IPS DF 6.9 (cell line): ENCODE measurements at regions not wholly inside any gene's neighbourhood (a gene's known extent, or its start where the extent isn't known, plus 50 kb on each side); places are given as distances from the start of the nearest gene placed in this dataset.
"Not testable (repeated sequence)": the region's sequence is repeated elsewhere in the genome, so short reads cannot be mapped to it uniquely, and the experiment has no call there.

Experiments used
- DNase-seq: peaks from one replicate; pipeline ENCODE4 v3.0.0-alpha.2; 2013; ENCODE audit warnings: low read depth, low spot score
- H3K27ac ChIP-seq: one replicate; pipeline ENCODE4 v1.5.1; 2013; ENCODE audit warnings: low read length, control low read depth
- H3K27me3 ChIP-seq: 2 replicates; pipeline ENCODE4 v1.6.1; 2013; ENCODE audit warnings: mild to moderate bottlenecking, low read length; ENCODE audit not compliant: control insufficient read depth, insufficient read depth
- H3K36me3 ChIP-seq: 2 replicates; pipeline ENCODE4 v1.6.1; 2013; ENCODE audit warnings: low read length; ENCODE audit not compliant: control insufficient read depth, insufficient read depth
- H3K4me1 ChIP-seq: 2 replicates; pipeline ENCODE4 v1.6.1; 2013; ENCODE audit warnings: low read length; ENCODE audit not compliant: control insufficient read depth, insufficient read depth
- H3K4me3 ChIP-seq: 2 replicates; pipeline ENCODE4 v1.5.1; 2013; ENCODE audit warnings: mild to moderate bottlenecking, low read length
- H3K9me3 ChIP-seq: 2 replicates; pipeline ENCODE4 v1.6.1; 2013; ENCODE audit warnings: low read length, inconsistent platforms; ENCODE audit not compliant: control insufficient read depth, insufficient read depth
- WGBS: extraction: QIAGEN DNeasy Blood & Tissue Kit; methylation state at CpG from one replicate; pipeline ENCODE4 v1.1.7; 2013; ENCODE audit warnings: mixed read lengths, missing lambda C conversion rate; ENCODE audit not compliant: insufficient read length, insufficient coverage; 5-methylcytosine and 5-hydroxymethylcytosine counted together

DNA sequence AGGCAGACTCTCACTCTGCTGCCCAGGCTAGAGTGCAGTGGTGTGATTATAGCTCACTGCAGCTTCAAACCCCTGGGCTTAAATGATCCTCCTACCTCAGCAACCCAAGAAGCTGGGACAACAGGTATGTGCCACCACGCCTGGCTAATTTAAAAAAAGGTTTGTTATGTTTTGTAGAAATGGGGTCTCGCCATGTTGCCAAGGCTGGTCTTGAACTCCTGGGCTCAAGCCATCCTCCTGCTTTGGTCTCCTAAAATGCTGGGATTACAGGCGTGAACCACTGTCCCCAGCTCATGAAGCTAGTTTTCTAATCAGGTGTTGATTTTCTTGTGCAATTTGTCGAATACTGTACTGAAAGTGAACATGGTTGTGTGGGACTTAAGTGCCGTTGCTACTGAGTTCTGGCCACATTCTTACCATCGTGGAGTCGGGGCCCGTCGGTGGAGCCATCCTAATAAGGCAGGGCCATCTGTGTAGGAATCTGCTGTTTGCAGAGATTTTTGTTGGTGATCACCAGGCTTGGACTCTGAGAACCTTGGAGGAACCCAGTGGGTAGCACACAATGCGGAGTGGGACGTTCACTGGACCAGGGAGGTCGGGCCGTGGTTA is 193.2 kb downstream of the GOLGA6L6 start:
- Histone ChIP-seq H3K9me3 (peaks cover 63% of the 10 kb centered on the region), H3K27ac (no peak overlapping the region), H3K4me3 (no peak overlapping the region), H3K36me3 (no peaks in the 10 kb centered on the region; the same call in 1 of the 2 replicates), H3K27me3 (no peaks in the 10 kb centered on the region), H3K4me1 (no peaks in the 10 kb centered on the region; the same call in 1 of the 2 replicates)
- no peak for DNase-seq
- WGBS = no CpG with 5 or more reads among the region's 13 CpGs

DNA sequence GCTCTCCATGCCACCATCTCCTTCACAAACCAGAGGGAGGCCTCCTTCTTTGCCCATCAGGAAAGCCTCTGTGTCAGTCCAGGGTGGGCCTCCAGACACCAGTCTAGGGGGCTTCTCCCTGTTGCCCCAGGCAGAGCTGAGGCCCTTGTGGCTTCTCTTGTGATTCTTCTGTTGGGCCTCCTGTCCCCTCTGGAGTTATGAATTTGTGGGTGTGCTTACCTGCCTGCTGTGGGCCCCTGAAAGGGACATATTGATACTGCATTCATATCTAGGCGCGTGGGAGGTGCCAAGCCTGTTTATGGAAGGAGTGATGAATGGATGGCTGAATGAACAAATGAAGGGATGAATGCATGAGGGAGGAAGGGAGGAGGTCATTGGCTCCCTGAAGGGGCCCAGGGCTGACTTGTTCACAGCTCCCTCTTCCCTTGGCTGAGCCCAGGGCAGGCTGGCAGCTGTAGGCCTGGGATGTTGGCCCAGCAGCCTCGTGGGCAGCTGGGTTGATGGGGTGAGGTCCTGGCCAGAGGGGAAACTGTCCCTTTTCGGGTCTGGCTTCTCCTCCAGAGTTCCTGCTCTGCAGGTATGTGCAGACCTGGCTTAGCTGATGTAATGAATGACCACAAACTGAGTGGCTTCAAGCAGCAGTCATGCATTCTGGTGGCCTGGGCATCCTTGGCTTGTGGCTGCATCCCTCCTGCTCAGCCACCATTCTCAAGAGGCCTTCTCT is 195.4 kb downstream of the GOLGA6L6 start:
- H3K27ac ChIP-seq = no peak overlapping the region
- H3K4me3 ChIP-seq = no peak overlapping the region
- H3K9me3 ChIP-seq = peaks cover 53% of the 10 kb centered on the region
- H3K27me3 ChIP-seq = no peaks in the 10 kb centered on the region
- H3K4me1 ChIP-seq = no peaks in the 10 kb centered on the region; the same call in 1 of the 2 replicates
- H3K36me3 ChIP-seq = peaks cover 4% of the 10 kb centered on the region; the same call in 1 of the 2 replicates
- no peak for DNase-seq
- no CpG with 5 or more reads among the region's 4 CpGs for WGBS

DNA sequence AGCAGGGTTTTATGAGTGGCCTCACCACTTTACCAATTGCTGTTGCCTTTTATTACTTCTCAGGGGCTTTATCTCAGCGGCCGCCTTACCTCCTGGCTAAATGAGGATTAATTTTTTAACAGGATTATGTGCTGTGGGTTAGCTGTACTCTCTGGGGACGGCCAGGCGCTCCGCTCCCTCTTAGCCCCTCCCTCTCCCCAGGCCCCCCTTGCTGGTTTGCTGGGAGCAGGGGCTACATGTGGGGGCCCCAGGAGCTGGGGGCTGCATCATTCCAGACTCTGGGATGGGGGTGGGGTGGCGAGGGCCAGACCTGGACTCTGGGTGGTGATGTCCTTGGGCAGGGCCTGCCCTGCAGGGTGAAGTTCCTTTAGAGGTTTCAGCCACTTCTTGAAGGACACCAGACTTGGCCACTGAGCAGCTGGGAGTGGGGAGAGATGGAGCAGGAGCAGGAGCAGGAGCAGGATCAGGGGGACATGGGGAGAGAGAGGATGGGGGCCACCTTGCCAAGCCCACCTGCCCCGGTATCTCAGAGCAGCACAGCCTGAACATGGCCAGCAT is 196.1 kb downstream of the GOLGA6L6 start:
- Histone ChIP-seq H3K4me1 (no peaks in the 10 kb centered on the region; the same call in 1 of the 2 replicates), H3K27ac (no peak overlapping the region), H3K9me3 (peaks cover 50% of the 10 kb centered on the region), H3K4me3 (no peak overlapping the region), H3K36me3 (peaks cover 7% of the 10 kb centered on the region; the same call in 1 of the 2 replicates), H3K27me3 (no peaks in the 10 kb centered on the region)
- no CpG with 5 or more reads among the region's 7 CpGs for WGBS
- DNase-seq = no peak

DNA sequence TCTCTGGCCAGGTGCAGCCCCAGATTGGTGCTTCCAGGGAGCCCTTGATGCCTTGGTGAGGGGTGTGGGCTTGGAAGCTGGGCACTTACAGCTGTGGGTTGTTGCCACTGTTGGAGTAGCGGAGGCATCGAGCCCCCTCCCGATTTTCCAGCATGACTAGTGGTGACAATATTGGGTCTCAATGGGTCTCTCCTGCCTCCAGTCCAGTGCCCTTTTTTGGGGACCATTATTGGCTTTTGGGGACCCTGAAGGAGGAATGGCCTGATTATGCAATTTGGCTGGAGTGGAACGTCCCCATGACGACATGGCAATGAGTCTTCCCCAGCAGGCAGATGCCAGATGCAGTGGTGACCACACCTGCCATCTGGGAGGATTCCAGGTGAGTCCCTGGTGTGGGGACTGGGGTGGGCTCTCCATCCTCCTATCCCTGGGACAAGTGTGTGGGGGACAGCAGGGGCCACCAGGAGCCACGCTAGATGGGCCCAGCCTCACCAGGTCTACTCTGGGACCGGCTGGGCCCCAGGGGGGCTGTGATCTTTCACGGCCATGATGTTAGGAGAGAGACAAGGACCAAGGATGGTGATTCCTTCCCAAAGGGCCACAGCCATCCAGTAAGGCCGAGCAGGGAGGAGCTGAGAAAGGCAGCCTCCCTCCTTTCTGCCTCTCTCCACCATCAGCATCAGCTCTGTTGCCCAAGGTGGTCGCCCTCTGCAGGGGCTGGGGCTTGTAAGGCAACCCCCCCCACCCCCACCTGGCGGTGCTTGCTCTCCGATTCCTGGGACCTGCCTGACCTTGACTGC is 196.8 kb downstream of the GOLGA6L6 start:
- no peak for DNase-seq
- WGBS = no CpG with 5 or more reads among the region's 12 CpGs
- peaks cover 7% of the 10 kb centered on the region; the same call in 1 of the 2 replicates for H3K36me3 ChIP-seq
- H3K9me3 ChIP-seq = peaks cover 48% of the 10 kb centered on the region
- no peaks in the 10 kb centered on the region for H3K27me3 ChIP-seq
- no peak overlapping the region for H3K27ac ChIP-seq
- no peak overlapping the region for H3K4me3 ChIP-seq
- no peaks in the 10 kb centered on the region; the same call in 1 of the 2 replicates for H3K4me1 ChIP-seq

DNA sequence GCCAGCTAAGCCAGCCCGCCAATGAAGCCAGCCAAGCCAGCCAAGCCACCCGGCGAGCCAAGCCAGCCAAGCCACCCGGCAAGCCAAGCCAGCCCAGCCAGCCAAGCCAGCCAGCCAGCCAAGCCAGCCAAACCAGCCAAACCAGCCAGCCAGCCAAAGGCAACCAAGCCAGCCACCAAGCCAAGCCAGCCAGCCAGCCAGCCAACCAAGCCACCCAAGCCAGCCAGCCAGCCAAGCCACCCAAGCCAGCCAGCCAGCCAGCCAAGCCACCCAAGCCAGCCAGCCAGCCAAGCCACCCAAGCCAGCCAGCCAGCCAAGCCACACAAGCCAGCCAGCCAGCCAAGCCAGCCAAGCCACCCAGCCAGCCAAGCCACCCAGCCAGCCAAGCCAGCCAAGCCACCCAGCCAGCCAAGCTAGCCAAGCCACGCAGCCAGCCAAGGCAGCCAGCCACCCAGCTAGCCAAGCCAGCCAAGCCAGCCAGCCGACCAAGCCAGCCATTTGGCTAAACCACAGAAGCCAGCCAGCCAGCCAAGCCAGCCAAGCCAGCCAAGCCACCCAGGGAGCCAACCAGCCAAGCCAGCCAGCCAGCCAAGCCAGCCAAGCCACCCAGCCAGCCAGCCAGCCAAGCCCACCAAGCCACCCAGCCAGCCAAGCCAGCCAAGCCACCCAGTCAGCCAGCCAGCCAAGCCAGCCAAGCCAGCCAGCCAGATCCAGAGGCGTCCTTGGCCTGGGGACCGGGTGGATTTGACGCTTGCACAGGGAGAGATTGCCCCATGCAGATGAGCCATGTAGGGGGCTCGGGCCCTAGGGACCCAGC is 198.0 kb downstream of the GOLGA6L6 start:
- H3K27me3 ChIP-seq, H3K36me3 ChIP-seq, H3K27ac ChIP-seq, H3K4me1 ChIP-seq, H3K4me3 ChIP-seq, DNase-seq: not testable (repeated sequence)
- peaks cover 38% of the 10 kb centered on the region for H3K9me3 ChIP-seq
- WGBS = no CpG with 5 or more reads among the region's 10 CpGs

DNA sequence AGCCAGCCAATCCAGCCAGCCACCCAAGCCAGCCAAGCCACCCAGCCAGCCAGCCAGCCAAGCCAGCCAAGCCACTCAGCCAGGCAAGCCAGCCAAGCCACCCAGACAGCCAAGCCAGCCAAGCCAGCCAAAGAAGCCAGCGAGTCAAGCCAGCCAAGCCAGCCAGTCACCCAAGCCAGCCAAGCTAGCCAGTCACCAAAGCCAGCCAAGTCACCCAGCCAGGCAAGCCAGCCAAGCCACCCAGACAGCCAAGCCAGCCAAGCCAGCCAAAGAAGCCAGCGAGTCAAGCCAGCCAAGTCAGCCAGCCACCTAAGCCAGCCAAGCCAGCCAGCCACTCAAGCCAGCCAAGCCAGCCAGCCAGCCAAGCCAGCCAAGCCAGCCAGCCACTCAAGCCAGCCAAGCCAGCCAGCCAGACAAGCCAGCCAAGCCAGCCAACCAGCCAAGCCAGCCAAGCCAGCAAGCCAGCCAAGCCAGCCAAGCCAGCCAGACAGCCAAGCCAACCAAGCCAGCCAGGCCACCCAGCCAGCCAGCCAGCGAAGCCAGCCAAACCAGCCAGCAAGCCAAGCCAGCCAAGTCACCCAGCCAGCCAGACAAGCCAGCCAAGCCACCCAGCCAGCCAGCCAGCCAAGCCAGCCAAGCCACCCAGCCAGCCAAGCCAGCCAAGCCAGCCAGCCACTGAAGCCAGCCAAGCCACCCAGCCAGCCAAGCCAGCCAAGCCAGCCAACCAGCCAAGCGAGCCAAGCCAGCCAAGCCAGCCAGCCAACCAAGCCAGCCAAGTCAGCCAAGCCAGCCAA is 198.8 kb downstream of the GOLGA6L6 start:
- H3K36me3 ChIP-seq, H3K27me3 ChIP-seq, H3K4me3 ChIP-seq, DNase-seq, H3K4me1 ChIP-seq, H3K27ac ChIP-seq: not testable (repeated sequence)
- H3K9me3 ChIP-seq = peaks cover 32% of the 10 kb centered on the region
- WGBS = no CpG with 5 or more reads among the region's 4 CpGs

DNA sequence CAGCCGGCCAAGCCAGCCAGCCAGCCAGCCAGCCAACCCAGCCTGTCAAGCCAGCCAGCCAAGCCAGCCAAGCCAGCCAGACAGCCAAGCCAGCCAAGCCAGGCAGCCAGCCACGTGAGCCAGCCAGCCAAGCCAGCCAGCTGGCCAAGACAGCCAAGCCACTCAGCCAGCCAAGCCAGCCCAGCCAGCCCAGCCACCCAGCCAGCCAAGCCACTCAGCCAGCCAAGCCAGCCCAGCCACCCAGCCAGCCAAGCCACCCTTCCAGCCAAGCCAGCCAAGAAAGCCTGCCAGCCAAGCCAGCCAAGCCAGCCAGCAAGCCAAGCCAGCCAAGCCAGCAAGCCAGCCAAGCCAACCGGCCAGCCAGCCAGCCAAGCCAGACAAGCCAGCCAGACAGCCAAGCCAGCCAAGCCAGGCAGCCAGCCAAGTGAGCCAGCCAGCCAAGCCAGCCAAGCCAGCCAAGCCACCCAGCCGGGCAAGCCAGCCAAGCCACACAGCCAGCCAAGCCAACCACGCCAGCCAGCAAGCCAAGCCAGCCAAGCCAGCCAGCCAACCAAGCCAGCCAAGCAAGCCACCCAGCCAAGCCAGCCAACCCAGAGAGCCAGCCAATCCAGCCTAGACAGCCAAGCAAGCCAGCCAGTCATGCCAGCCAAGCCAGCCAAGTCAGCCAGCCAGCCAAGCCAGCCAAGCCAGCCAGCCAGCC is 199.5 kb downstream of the GOLGA6L6 start:
- peaks cover 7% of the 10 kb centered on the region; the same call in 1 of the 2 replicates for H3K36me3 ChIP-seq
- no CpG with 5 or more reads among the region's 5 CpGs for WGBS
- peak overlapping the region; percentile 2; the same call in 1 of the 2 replicates for H3K4me3 ChIP-seq
- H3K9me3 ChIP-seq = peaks cover 30% of the 10 kb centered on the region
- no peak for DNase-seq
- no peak overlapping the region for H3K27ac ChIP-seq
- H3K27me3 ChIP-seq = no peaks in the 10 kb centered on the region
- H3K4me1 ChIP-seq = no peaks in the 10 kb centered on the region

DNA sequence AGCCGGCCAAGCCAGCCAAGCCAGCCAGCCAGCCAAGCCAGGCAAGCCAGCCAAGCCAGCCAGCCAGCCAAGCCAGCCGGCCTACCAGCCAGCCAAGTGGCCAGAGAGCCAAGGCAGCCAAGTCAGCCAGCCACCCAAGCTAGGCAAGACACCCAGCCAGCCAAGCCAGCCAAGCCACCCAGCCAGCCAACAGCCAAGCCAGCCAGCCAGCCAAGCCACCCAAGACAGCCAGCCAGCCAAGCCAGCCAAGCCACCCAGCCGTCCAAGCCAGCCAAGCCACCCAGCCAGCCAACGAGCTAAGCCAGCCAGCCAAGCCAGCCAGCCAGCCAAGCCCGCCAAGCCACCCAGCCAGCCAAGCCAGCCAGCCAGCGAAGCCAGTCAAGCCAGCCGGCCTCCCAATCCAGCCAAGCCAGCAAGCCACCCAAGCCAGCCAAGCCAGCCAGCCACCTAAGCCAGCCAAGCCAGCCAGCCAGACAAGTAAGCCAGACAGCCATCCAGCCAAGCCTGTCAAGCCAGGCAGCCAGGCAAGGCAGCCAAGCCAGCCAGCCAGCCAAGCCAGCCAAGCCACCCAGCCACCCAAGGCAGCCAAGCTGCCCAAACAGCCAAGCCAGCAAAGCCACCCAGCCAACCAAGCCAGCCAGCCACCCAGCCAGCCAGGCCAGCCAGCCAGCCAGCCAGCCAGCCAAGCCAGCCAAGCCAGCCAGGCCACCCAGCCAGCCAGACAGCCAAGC is 200.5 kb downstream of the GOLGA6L6 start:
- peaks cover 21% of the 10 kb centered on the region for H3K9me3 ChIP-seq
- no peak for DNase-seq
- H3K36me3 ChIP-seq = peaks cover 7% of the 10 kb centered on the region; the same call in 1 of the 2 replicates
- H3K4me3 ChIP-seq = no peak overlapping the region; the same call in 1 of the 2 replicates
- WGBS = no CpG with 5 or more reads among the region's 7 CpGs
- H3K27ac ChIP-seq = no peak overlapping the region
- no peaks in the 10 kb centered on the region for H3K4me1 ChIP-seq
- H3K27me3 ChIP-seq = no peaks in the 10 kb centered on the region
